ENCODE measurements at regions not wholly inside any gene's neighbourhood (a gene's known extent, or its start where the extent isn't known, plus 50 kb on each side); places are given as distances from the start of the nearest gene placed in this dataset.

GRCh38 chr7:35983626-35984025 lies 169.4 kb upstream of the EEPD1 start:
- no peak overlapping the region for H3K4me3 Mint-ChIP-seq
- H3K27me3 Mint-ChIP-seq (ENCODE audit: low read depth): no peaks in the 10 kb centered on the region; the same call in 1 of the 2 replicates

More at GRCh38 chr7:35983626-35984025, 169.4 kb upstream of the EEPD1 start:
- no peak overlapping the region for H2AFZ ChIP-seq (ENCODE audit: low read length)
- no CpG with 5 or more reads among the region's 5 CpGs for WGBS (ENCODE audit: extremely low coverage, insufficient read length, low lambda C conversion rate)
- H2BK5ac ChIP-seq (ENCODE audit: insufficient read length, low read length): no peak overlapping the region
- no peak overlapping the region for H3K14ac ChIP-seq (ENCODE audit: insufficient read depth, low read length)
- H3K79me1 ChIP-seq (ENCODE audit: insufficient read depth, low read depth, low read length, poor library complexity, severe bottlenecking): no peaks in the 10 kb centered on the region
- no peak for TF ChIP-seq CTCF (conservative IDR thresholded peaks at IDR 0.05)
- H2BK120ac ChIP-seq (ENCODE audit: low read depth, low read length, poor library complexity, severe bottlenecking): no peak overlapping the region
- H3K27ac ChIP-seq (ENCODE audit: insufficient read length, low read depth, low read length): no peak overlapping the region
- H3K4me2 ChIP-seq (ENCODE audit: insufficient read depth, insufficient read length, low read length): no peak overlapping the region
- no peaks in the 10 kb centered on the region for H3K27me3 ChIP-seq (ENCODE audit: insufficient read depth, low read length)
- H3K56ac ChIP-seq (ENCODE audit: insufficient read length, low read depth, low read length): no peak overlapping the region
- H3K23ac ChIP-seq (ENCODE audit: insufficient read length, low read depth, low read length): no peak overlapping the region
- no peak overlapping the region for H4K91ac ChIP-seq (ENCODE audit: insufficient read length, low read depth, low read length)
- H4K8ac ChIP-seq (replicated peaks; ENCODE audit: insufficient read length, low read depth, low read length): no peak overlapping the region
- no peak overlapping the region for H2BK12ac ChIP-seq (ENCODE audit: insufficient read length, low read depth, low read length)
- peaks cover 2% of the 10 kb centered on the region; the same call in 1 of the 2 replicates for H3K4me1 ChIP-seq (ENCODE audit: insufficient read depth, low read length)
- no peak overlapping the region for H3T11ph ChIP-seq (ENCODE audit: low read length)
- no peaks in the 10 kb centered on the region for H3K9me3 ChIP-seq (ENCODE audit: control insufficient read depth, low read depth, low read length)
- H3K23me2 ChIP-seq (ENCODE audit: insufficient read length, low read depth, low read length, poor library complexity, severe bottlenecking): no peaks in the 10 kb centered on the region
- no peak overlapping the region for H4K5ac ChIP-seq (ENCODE audit: insufficient read length, low read depth, low read length)
- no peaks in the 10 kb centered on the region for H3K36me3 Mint-ChIP-seq (ENCODE audit: insufficient read depth in 1 of 3, low read depth in 3 of 3)
- no peak overlapping the region; a peak in 1 of 7 replicates for H3K27ac Mint-ChIP-seq
- H4K20me1 ChIP-seq (ENCODE audit: control insufficient read depth, insufficient read depth, insufficient read length): no peaks in the 10 kb centered on the region
- DNase-seq: no peak
- no peaks in the 10 kb centered on the region for H3K79me2 ChIP-seq (ENCODE audit: insufficient read depth, low read length)
- H2BK15ac ChIP-seq (ENCODE audit: low read depth, low read length): no peak overlapping the region
- no peak overlapping the region for H3K9ac ChIP-seq (ENCODE audit: extremely low read depth, insufficient read length, low read length)
- peaks cover 15 to 17% of the 10 kb centered on the region in 2 experiments for H3K4me1 Mint-ChIP-seq
- no peak overlapping the region for H2BK20ac ChIP-seq (ENCODE audit: low read depth, low read length, poor library complexity, severe bottlenecking)
- no peak overlapping the region for H3K4ac ChIP-seq (ENCODE audit: low read depth, low read length)
- no peaks in the 10 kb centered on the region for H3K9me3 Mint-ChIP-seq
- H2AK5ac ChIP-seq (ENCODE audit: insufficient read length, low read length): no peak overlapping the region
- no peak overlapping the region for H3K18ac ChIP-seq (ENCODE audit: insufficient read length, low read depth, low read length)
